Gastrocnemius medialis (tissue), 4 donors: ENCODE measurements at regions not wholly inside any gene's neighbourhood (a gene's known extent, or its start where the extent isn't known, plus 50 kb on each side); places are given as distances from the start of the nearest gene placed in this dataset.

Source experiments
- ATAC-seq, 2 donors: fragments of 150-250 bp; one replicate each; pipeline ENCODE4 v1.9.1; 2016
- DNase-seq, 2 donors: peaks; one replicate each; pipeline ENCODE4 v3.0.0-alpha.2; 2019
- H3K27ac ChIP-seq, 4 donors: fragments of 200-600 bp; sonication (generic); 1 replicate in 1 of 4; 2 replicates in 3 of 4; pipeline ENCODE4 v1.5.1; 2016 to 2018; ENCODE audit warnings: mild to moderate bottlenecking in 2 of 4, moderate library complexity in 1 of 4
- H3K27me3 ChIP-seq, 3 donors: fragments of 200-600 bp; sonication (generic) in 2 of 3; 1 replicate in 1 of 3; 2 replicates in 2 of 3; pipeline versions ENCODE4 v1.5.1 to v1.6.0; 2016 to 2019; ENCODE audit warnings: mild to moderate bottlenecking in 1 of 3, moderate library complexity in 1 of 3
- H3K36me3 ChIP-seq, 2 donors: fragments of 200-600 bp; sonication (generic) in 1 of 2; one replicate each; pipeline ENCODE4 v1.5.1; 2017 to 2018
- H3K4me1 ChIP-seq, 2 donors: fragments of 200-600 bp; sonication (generic) in 1 of 2; one replicate each; pipeline ENCODE4 v1.5.1; 2016 to 2017; ENCODE audit warnings: mild to moderate bottlenecking in 2 of 2
- H3K4me3 ChIP-seq, 4 donors: fragments of 200-600 bp; sonication (generic) in 3 of 4; 1 replicate in 1 of 4; 2 replicates in 3 of 4; pipeline ENCODE4 v1.5.1; 2016 to 2019; ENCODE audit warnings: mild to moderate bottlenecking in 2 of 4
- H3K9me3 ChIP-seq, 3 donors: fragments of 200-600 bp; sonication (generic) in 2 of 3; 1 replicate in 1 of 3; 2 replicates in 2 of 3; pipeline ENCODE4 v1.5.1; 2016 to 2019
- CTCF ChIP-seq, 5 experiments: fragments of 450-650 bp in 3 of 5; fragments of 200-600 bp in 2 of 5; sonication (generic) in 2 of 5; IDR thresholded peaks in 4 of 5; conservative IDR thresholded peaks in 1 of 5; 1 replicate in 4 of 5; 2 replicates in 1 of 5; pipeline ENCODE4 v1.5.1; 2016 to 2019; ENCODE audit warnings: antibody characterized with exemption in 5 of 5, mild to moderate bottlenecking in 3 of 5, moderate library complexity in 3 of 5
- POLR2A ChIP-seq, 2 donors: fragments of 450-650 bp; IDR thresholded peaks; one replicate each; pipeline ENCODE4 v1.6.1; 2017; ENCODE audit warnings: antibody characterized with exemption in 2 of 2, mild to moderate bottlenecking in 2 of 2, moderate library complexity in 2 of 2
- in situ Hi-C, 4 donors: fragments of 200-750 bp; cut with MboI; loops; one replicate each; pipeline versions ENCODE4 v1.15.0 to v1.8.0; 2017; ENCODE audit warnings: low sequenced_read_pairs in 4 of 4
- intact Hi-C: fragments of 100-400 bp; cut with DNase I; formaldehyde crosslinking; loops from one replicate; pipeline ENCODE4 v1.15.1; 2023; ENCODE audit warnings: low total_unique reads

GRCh38 chr14:25570483-25570882 is 520.5 kb upstream of the STXBP6 start:
- DNase-seq (no peak), ATAC-seq (no peak)
- no peak overlapping the region for H3K4me3 ChIP-seq
- intact Hi-C loops (no loop called here), in situ Hi-C loops (no loop called here)
- no peaks in the 10 kb centered on the region for H3K4me1 ChIP-seq
- no peak overlapping the region for H3K27ac ChIP-seq
- no peaks in the 10 kb centered on the region for H3K27me3 ChIP-seq
- H3K36me3 ChIP-seq: no peaks in the 10 kb centered on the region
- H3K9me3 ChIP-seq: no peaks in the 10 kb centered on the region
- TF ChIP-seq CTCF (IDR thresholded peaks at IDR 0.05 in 4 of 5, conservative IDR thresholded peaks at IDR 0.05 in 1 of 5) (no peak), POLR2A (IDR thresholded peaks at IDR 0.05) (no peak)

GRCh38 chr14:25557466-25557865 is 507.5 kb upstream of the STXBP6 start:
- no peak for DNase-seq
- H3K4me3 ChIP-seq: no peak overlapping the region
- no peaks in the 10 kb centered on the region for H3K4me1 ChIP-seq
- H3K36me3 ChIP-seq: no peaks in the 10 kb centered on the region
- H3K27ac ChIP-seq: no peak overlapping the region
- intact Hi-C loops (no loop called here), in situ Hi-C loops (no loop called here)
- ATAC-seq: no peak
- TF ChIP-seq POLR2A (IDR thresholded peaks at IDR 0.05): no peak
- no peak for TF ChIP-seq CTCF (IDR thresholded peaks at IDR 0.05 in 4 of 5, conservative IDR thresholded peaks at IDR 0.05 in 1 of 5)
- no peaks in the 10 kb centered on the region for H3K9me3 ChIP-seq
- H3K27me3 ChIP-seq: no peaks in the 10 kb centered on the region

GRCh38 chr14:25552826-25553225 is 502.9 kb upstream of the STXBP6 start:
- no peaks in the 10 kb centered on the region for H3K9me3 ChIP-seq
- in situ Hi-C loops: no loop called here
- no peaks in the 10 kb centered on the region for H3K4me1 ChIP-seq
- intact Hi-C loops: no loop called here
- no peaks in the 10 kb centered on the region for H3K27me3 ChIP-seq
- no peak for DNase-seq
- H3K4me3 ChIP-seq: no peak overlapping the region
- no peak for ATAC-seq
- no peak for TF ChIP-seq CTCF (IDR thresholded peaks at IDR 0.05 in 4 of 5, conservative IDR thresholded peaks at IDR 0.05 in 1 of 5)
- no peak for TF ChIP-seq POLR2A (IDR thresholded peaks at IDR 0.05)
- no peak overlapping the region for H3K27ac ChIP-seq
- no peaks in the 10 kb centered on the region for H3K36me3 ChIP-seq

GRCh38 chr14:25551674-25552073 is 501.7 kb upstream of the STXBP6 start:
- Histone ChIP-seq H3K9me3 (no peaks in the 10 kb centered on the region), H3K4me3 (no peak overlapping the region), H3K4me1 (no peaks in the 10 kb centered on the region), H3K27me3 (no peaks in the 10 kb centered on the region), H3K36me3 (no peaks in the 10 kb centered on the region), H3K27ac (no peak overlapping the region)
- TF ChIP-seq POLR2A (IDR thresholded peaks at IDR 0.05) (no peak), CTCF (IDR thresholded peaks at IDR 0.05 in 4 of 5, conservative IDR thresholded peaks at IDR 0.05 in 1 of 5) (no peak)
- intact Hi-C loops (no loop called here), in situ Hi-C loops (no loop called here)
- DNase-seq (no peak), ATAC-seq (no peak)

GRCh38 chr14:25546826-25547225 is 496.9 kb upstream of the STXBP6 start:
- H3K9me3 ChIP-seq: no peaks in the 10 kb centered on the region
- ATAC-seq (no peak), DNase-seq (no peak)
- H3K4me1 ChIP-seq: no peaks in the 10 kb centered on the region
- no peaks in the 10 kb centered on the region for H3K27me3 ChIP-seq
- TF ChIP-seq POLR2A (IDR thresholded peaks at IDR 0.05) (no peak), CTCF (IDR thresholded peaks at IDR 0.05 in 4 of 5, conservative IDR thresholded peaks at IDR 0.05 in 1 of 5) (no peak)
- intact Hi-C loops: no loop called here
- no peak overlapping the region for H3K27ac ChIP-seq
- H3K36me3 ChIP-seq: no peaks in the 10 kb centered on the region
- in situ Hi-C loops: no loop called here
- no peak overlapping the region for H3K4me3 ChIP-seq
